ENCODE measurements at regions not wholly inside any gene's neighbourhood (a gene's known extent, or its start where the extent isn't known, plus 50 kb on each side); places are given as distances from the start of the nearest gene placed in this dataset.

DNA sequence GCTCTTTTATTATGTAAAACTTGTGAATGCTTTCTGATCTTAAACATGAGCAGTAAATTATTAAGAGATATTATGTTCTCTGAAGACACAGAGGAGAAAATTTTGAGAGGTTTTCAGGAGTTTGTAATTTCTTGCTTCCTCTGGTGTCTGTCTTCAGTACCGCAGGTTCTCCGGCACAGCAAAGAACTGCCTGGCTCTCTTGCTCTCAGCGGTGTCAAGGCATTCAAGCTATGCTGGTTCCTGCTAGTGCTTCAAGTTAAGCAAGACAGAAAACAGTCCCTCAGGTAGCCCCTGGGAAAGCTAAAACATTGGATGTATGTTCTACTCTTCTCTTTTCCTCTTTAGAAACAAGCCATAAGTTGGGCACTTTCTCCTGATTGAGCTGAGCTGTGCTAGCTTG lies 120.2 kb upstream of the CENPE start:
- TF ChIP-seq HOXA3 (CRISPR knock-in tag; IDR thresholded peaks at IDR 0.05) (no peak), POLR2A (IDR thresholded peaks at IDR 0.05; ENCODE audit: insufficient read depth in 1 of 2, low read depth in 2 of 2, low read length in 2 of 2) (no peak), AFF4 (CRISPR knock-in tag; IDR thresholded peaks at IDR 0.05) (no peak)
- TF ChIP-seq, protein P1, sequence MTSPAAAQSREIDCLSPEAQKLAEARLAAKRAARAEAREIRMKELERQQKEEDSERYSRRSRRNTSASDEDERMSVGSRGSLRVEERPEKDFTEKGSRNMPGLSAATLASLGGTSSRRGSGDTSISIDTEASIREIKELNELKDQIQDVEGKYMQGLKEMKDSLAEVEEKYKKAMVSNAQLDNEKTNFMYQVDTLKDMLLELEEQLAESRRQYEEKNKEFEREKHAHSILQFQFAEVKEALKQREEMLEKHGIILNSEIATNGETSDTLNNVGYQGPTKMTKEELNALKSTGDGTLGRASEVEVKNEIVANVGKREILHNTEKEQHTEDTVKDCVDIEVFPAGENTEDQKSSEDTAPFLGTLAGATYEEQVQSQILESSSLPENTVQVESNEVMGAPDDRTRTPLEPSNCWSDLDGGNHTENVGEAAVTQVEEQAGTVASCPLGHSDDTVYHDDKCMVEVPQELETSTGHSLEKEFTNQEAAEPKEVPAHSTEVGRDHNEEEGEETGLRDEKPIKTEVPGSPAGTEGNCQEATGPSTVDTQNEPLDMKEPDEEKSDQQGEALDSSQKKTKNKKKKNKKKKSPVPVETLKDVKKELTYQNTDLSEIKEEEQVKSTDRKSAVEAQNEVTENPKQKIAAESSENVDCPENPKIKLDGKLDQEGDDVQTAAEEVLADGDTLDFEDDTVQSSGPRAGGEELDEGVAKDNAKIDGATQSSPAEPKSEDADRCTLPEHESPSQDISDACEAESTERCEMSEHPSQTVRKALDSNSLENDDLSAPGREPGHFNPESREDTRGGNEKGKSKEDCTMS (CRISPR knock-in tag; conservative IDR thresholded peaks at IDR 0.05) = no peak

Measured in HepG2 (cell line).